MM.1S (cell line): ENCODE measurements at regions not wholly inside any gene's neighbourhood (a gene's known extent, or its start where the extent isn't known, plus 50 kb on each side); places are given as distances from the start of the nearest gene placed in this dataset.

Experiments used
- DNase-seq: peaks from one replicate; pipeline ENCODE4 v3.0.0-alpha.2; 2015
- H2AFZ ChIP-seq: fragments of 300-600 bp; sonication (generic); 2 replicates; pipeline ENCODE4 v1.6.0; 2016; ENCODE audit warnings: antibody characterized with exemption, low read length
- H3F3A ChIP-seq: fragments of 300-600 bp; sonication (generic); 2 replicates; pipeline ENCODE4 v1.6.1; 2016; ENCODE audit warnings: mild to moderate bottlenecking, antibody characterized with exemption, low read length, moderate library complexity, mixed read lengths; ENCODE audit not compliant: insufficient read depth
- H3K27ac ChIP-seq: fragments of 300-600 bp; sonication (generic); 2 replicates; pipeline ENCODE4 v1.5.1; 2016; ENCODE audit warnings: mild to moderate bottlenecking, low read length
- H3K27me3 ChIP-seq: fragments of 300-600 bp; sonication (generic); replicated peaks from 2 replicates; pipeline ENCODE4 v1.6.0; 2016; ENCODE audit warnings: low read length; ENCODE audit not compliant: insufficient read depth
- H3K36me3 ChIP-seq: fragments of 300-600 bp; sonication (generic); replicated peaks from 2 replicates; pipeline ENCODE4 v1.6.1; 2016; ENCODE audit warnings: mild to moderate bottlenecking, low read length, mixed read lengths; ENCODE audit not compliant: insufficient read depth
- H3K4me1 ChIP-seq: fragments of 300-600 bp; sonication (generic); 2 replicates; pipeline ENCODE4 v1.6.1; 2016; ENCODE audit warnings: low read length, mixed read lengths
- H3K4me2 ChIP-seq: fragments of 300-600 bp; sonication (generic); 2 replicates; pipeline ENCODE4 v1.6.0; 2016; ENCODE audit warnings: low read depth, low read length
- H3K4me3 ChIP-seq: fragments of 300-600 bp; sonication (generic); 2 replicates; pipeline ENCODE4 v1.5.1; 2016; ENCODE audit warnings: low read length, mixed read lengths
- H3K79me2 ChIP-seq: fragments of 300-600 bp; sonication (generic); 2 replicates; pipeline ENCODE4 v1.6.1; 2016; ENCODE audit warnings: mixed run types, low read length, mixed read lengths
- H3K9ac ChIP-seq: fragments of 300-600 bp; sonication (generic); 2 replicates; pipeline ENCODE4 v1.6.1; 2016; ENCODE audit warnings: low read length, mixed read lengths
- H3K9me2 ChIP-seq: fragments of 300-600 bp; sonication (generic); replicated peaks from 2 replicates; pipeline ENCODE4 v1.6.1; 2016; ENCODE audit warnings: mild to moderate bottlenecking, low read length, mixed read lengths; ENCODE audit not compliant: insufficient read depth
- H3K9me3 ChIP-seq: fragments of 300-600 bp; sonication (generic); replicated peaks from 2 replicates; pipeline ENCODE4 v1.6.1; 2016; ENCODE audit warnings: mild to moderate bottlenecking, low read length, mixed read lengths; ENCODE audit not compliant: insufficient read depth
- H4K20me1 ChIP-seq: fragments of 300-600 bp; sonication (generic); 2 replicates; pipeline ENCODE4 v1.6.1; 2016; ENCODE audit warnings: mild to moderate bottlenecking, low read length, moderate library complexity, mixed read lengths; ENCODE audit not compliant: insufficient read depth
- CTCF ChIP-seq: fragments of 300-600 bp; sonication (generic); IDR thresholded peaks from 2 replicates; pipeline ENCODE4 v1.5.1; 2016; ENCODE audit warnings: antibody characterized with exemption, low read length, mixed read lengths
- EZH2 ChIP-seq: fragments of 300-600 bp; sonication (generic); optimal IDR thresholded peaks from 2 replicates; pipeline ENCODE3; 2017; ENCODE audit warnings: low read depth, mild to moderate bottlenecking, antibody characterized with exemption, low read length, mixed read lengths
- EZH2phosphoT487 ChIP-seq: fragments of 300-600 bp; sonication (generic); IDR thresholded peaks from 2 replicates; pipeline ENCODE4 v1.6.1; 2018; ENCODE audit warnings: antibody characterized with exemption, low read length

DNA sequence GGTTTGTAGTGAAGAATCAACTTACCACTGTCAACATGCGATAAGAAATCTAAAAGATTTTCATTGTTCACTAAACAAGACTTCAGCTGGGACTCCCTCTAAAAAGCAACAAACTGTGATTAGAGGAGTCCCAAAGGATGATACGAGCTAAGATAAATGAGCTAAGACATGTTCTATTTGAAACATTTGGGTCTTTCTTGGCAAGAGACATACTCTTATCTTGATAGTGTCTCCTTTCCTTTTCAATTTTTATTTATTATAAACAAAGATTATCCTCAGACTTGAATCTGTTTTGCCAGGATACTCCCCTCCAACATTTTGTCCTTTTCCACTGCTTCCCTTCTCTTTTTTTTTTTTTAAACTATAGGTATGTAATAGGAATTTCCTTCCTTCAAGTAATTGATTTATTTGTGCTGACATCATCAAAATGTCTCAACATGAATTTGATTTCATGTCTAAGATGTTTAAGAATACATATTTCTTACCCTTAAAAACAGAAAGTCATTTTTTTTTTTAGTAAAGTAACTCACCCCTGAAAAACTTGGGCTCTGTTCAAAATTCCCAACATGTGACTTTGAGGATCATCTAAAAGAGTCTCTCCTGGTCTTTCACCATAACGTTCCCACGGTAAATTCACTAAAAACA, 158.4 kb upstream of the NRP1 start:
- no peak overlapping the region for H3K4me3 ChIP-seq
- no peak overlapping the region for H3K4me2 ChIP-seq
- H2AFZ ChIP-seq, result no peak overlapping the region
- no peaks in the 10 kb centered on the region for H4K20me1 ChIP-seq
- H3K4me1 ChIP-seq, result no peaks in the 10 kb centered on the region
- no peaks in the 10 kb centered on the region for H3K79me2 ChIP-seq
- no peaks in the 10 kb centered on the region for H3K36me3 ChIP-seq
- TF ChIP-seq EZH2 (no peak), CTCF (no peak), EZH2phosphoT487 (no peak)
- no peaks in the 10 kb centered on the region for H3F3A ChIP-seq
- no peaks in the 10 kb centered on the region for H3K27me3 ChIP-seq
- H3K27ac ChIP-seq, result no peak overlapping the region
- no peak overlapping the region for H3K9ac ChIP-seq
- no peaks in the 10 kb centered on the region for H3K9me2 ChIP-seq
- H3K9me3 ChIP-seq, result no peaks in the 10 kb centered on the region
- no peak for DNase-seq

DNA sequence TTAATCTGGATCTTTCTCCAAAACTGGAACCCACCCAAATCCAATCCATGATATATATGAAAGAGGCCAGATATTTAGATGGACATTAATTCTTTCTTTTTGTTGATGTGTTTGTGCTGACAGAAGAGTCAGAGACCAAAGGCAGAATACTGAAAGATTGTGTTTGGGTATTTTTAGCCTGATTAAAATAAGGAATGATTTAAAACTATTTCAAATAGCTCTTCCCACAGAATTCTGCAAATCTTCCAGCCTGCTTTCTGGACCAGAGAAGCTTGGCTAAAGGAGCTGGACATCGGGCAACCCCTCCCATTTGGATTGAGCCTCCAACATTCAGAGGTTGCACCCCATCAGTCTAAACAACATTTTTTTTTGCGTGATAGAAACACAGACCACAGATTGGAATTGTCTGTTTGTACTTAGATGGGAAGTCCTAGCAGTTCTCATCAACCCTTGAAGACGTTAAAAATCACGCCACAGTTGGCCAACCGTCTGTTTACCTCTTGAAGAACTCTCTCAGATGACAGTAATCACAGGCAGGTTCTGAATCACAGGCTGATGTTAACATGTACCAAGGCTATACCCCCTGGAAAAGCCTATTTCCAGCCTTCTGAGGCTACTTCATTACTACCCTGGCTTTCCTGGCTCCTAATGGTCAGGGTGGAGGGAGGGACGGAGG, 155.2 kb upstream of the NRP1 start:
- Histone ChIP-seq H3K36me3 (no peaks in the 10 kb centered on the region), H3K79me2 (no peaks in the 10 kb centered on the region), H4K20me1 (no peaks in the 10 kb centered on the region), H3K4me3 (no peak overlapping the region), H3K27ac (no peak overlapping the region), H3K9ac (no peak overlapping the region), H3K27me3 (no peaks in the 10 kb centered on the region), H3K4me2 (no peak overlapping the region), H3F3A (no peaks in the 10 kb centered on the region), H2AFZ (no peak overlapping the region), H3K9me2 (no peaks in the 10 kb centered on the region), H3K9me3 (no peaks in the 10 kb centered on the region), H3K4me1 (no peaks in the 10 kb centered on the region)
- DNase-seq, result no peak
- TF ChIP-seq EZH2 (no peak), CTCF (no peak), EZH2phosphoT487 (no peak)

DNA sequence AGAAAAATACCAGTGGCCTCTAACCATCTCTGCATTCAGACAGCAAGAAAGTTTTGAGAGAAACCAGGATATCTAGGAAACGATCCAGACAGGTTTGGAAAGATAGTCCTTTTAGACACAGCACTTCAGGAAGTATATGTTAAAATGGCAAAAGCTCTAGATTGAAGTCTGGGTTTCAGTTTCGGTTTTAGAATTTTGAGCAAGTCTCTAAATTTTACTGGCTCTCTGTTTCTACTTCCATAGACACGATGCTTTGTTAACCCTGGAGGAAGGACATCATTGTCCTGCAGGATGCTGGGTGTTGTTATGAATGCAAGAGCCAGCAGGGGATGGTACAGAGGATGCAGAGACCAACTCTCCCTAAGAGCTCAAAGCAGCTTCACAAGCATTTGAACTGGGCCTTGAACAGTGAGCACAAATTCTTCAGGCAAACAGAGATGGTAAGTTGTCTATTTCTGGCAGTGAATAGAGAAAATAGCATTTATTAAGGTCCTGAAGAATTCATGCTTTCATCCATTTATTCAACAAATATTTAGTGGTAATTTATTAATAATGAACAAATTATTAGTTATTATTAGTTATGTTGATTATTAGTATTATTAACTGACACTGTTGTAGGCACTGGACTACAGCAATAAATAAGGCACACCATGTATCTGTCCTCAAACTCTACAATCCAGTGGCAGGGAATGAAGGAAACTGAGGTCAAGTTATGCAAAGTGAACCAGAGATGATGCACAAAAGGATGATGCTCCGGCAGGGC, 152.7 kb upstream of the NRP1 start:
- no peak for TF ChIP-seq EZH2
- no peak for TF ChIP-seq EZH2phosphoT487
- TF ChIP-seq CTCF, result no peak; the same call in 1 of the 2 replicates
- H2AFZ ChIP-seq, result peak overlapping the region; percentile 71
- H4K20me1 ChIP-seq, result no peaks in the 10 kb centered on the region
- DNase-seq, result peak; percentile 53
- peak overlapping the region; percentile 62 for H3K4me2 ChIP-seq
- no peak overlapping the region for H3K27ac ChIP-seq
- H3K9me2 ChIP-seq, result no peaks in the 10 kb centered on the region
- no peaks in the 10 kb centered on the region for H3F3A ChIP-seq
- no peak overlapping the region for H3K9ac ChIP-seq
- H3K27me3 ChIP-seq, result no peaks in the 10 kb centered on the region
- H3K4me3 ChIP-seq, result peak overlapping the region; percentile 10; the same call in 1 of the 2 replicates
- H3K4me1 ChIP-seq, result no peaks in the 10 kb centered on the region
- no peaks in the 10 kb centered on the region for H3K9me3 ChIP-seq
- H3K36me3 ChIP-seq, result no peaks in the 10 kb centered on the region
- H3K79me2 ChIP-seq, result no peaks in the 10 kb centered on the region
